ENCODE measurements at regions not wholly inside any gene's neighbourhood (a gene's known extent, or its start where the extent isn't known, plus 50 kb on each side); places are given as distances from the start of the nearest gene placed in this dataset.

DNA sequence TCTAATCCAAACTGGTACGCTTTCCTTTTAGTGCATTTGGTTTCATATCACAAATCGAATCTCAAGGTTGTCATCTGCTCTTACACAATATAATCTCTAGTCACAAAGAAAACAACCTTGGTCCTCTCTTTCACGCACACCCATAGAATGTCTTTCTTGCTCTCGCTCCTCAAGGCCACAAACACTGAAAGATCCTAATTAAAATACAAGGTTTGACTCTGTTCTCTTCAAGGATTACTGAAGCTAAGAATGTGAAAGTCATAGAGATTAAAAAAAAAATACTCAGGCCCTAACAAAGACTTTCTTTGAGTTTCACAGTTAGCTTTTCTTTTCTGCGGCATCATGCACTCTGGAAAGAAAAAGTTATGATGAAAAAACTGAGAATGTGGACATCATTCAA is 891.5 kb downstream of the EFNB2 start:
- TF ChIP-seq, protein P1, sequence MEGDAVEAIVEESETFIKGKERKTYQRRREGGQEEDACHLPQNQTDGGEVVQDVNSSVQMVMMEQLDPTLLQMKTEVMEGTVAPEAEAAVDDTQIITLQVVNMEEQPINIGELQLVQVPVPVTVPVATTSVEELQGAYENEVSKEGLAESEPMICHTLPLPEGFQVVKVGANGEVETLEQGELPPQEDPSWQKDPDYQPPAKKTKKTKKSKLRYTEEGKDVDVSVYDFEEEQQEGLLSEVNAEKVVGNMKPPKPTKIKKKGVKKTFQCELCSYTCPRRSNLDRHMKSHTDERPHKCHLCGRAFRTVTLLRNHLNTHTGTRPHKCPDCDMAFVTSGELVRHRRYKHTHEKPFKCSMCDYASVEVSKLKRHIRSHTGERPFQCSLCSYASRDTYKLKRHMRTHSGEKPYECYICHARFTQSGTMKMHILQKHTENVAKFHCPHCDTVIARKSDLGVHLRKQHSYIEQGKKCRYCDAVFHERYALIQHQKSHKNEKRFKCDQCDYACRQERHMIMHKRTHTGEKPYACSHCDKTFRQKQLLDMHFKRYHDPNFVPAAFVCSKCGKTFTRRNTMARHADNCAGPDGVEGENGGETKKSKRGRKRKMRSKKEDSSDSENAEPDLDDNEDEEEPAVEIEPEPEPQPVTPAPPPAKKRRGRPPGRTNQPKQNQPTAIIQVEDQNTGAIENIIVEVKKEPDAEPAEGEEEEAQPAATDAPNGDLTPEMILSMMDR (conservative IDR thresholded peaks at IDR 0.05 in 1 of 2, IDR thresholded peaks at IDR 0.05 in 1 of 2; ENCODE audit: extremely low read depth in 1 of 2, insufficient read depth in 1 of 2, low read depth in 1 of 2, low read length in 2 of 2) = no peak
- TF ChIP-seq EZH2 (IDR thresholded peaks at IDR 0.05; ENCODE audit: borderline replicate concordance, low read length) = no peak

All from mammary epithelial cell (primary cell).